H1 (cell line): ENCODE measurements at regions not wholly inside any gene's neighbourhood (a gene's known extent, or its start where the extent isn't known, plus 50 kb on each side); places are given as distances from the start of the nearest gene placed in this dataset.

Source experiments
- CTCF ChIA-PET: fragments of 300-600 bp; sonication (Branson Sonifier 250); formaldehyde crosslinking; loops from one replicate; lab custom pipeline; 2021; ENCODE audit not compliant: partially characterized antibody; lab: Charles Lee
- POLR2A ChIA-PET: fragments of 300-600 bp; sonication (Branson Sonifier 250); formaldehyde crosslinking; loops from one replicate; lab custom pipeline; 2021; ENCODE audit warnings: inconsistent platforms; ENCODE audit not compliant: partially characterized antibody; lab: Charles Lee
- DNase-seq, 2 experiments: peaks; one replicate each; pipeline versions ENCODE4 v3.0.0 to v3.0.0-alpha.2; 2010 to 2022; ENCODE audit warnings: low spot score in 2 of 2, low read depth in 1 of 2, mixed read lengths in 1 of 2
- FAIRE-seq: peaks from 2 replicates; lab custom pipeline; 2011; peaks lifted over from hg19 to GRCh38; lab: Jason Lieb, UNC
- H2AFZ ChIP-seq: 2 replicates; pipeline ENCODE4 v1.8.1; 2012; ENCODE audit warnings: low read length, inconsistent platforms
- H2AK5ac ChIP-seq: 2 replicates; pipeline ENCODE4 v1.6.1; 2013; ENCODE audit warnings: low read depth, low read length
- H2BK120ac ChIP-seq: replicated peaks from 2 replicates; pipeline ENCODE3; 2013; ENCODE audit warnings: low read depth, low read length, inconsistent platforms
- H2BK12ac ChIP-seq: 2 replicates; pipeline ENCODE4 v1.6.1; 2013; ENCODE audit warnings: low read depth, low read length
- H2BK15ac ChIP-seq: 2 replicates; pipeline ENCODE4 v1.6.1; 2013; ENCODE audit warnings: low read length
- H2BK20ac ChIP-seq: 2 replicates; pipeline ENCODE4 v1.6.1; 2013; ENCODE audit warnings: low read length
- H2BK5ac ChIP-seq: 2 replicates; pipeline ENCODE4 v1.6.1; 2013; ENCODE audit warnings: low read depth, low read length
- H3K14ac ChIP-seq: 2 replicates; pipeline ENCODE4 v1.6.1; 2013; ENCODE audit warnings: inconsistent platforms; ENCODE audit not compliant: insufficient read length
- H3K18ac ChIP-seq: 2 replicates; pipeline ENCODE4 v1.6.1; 2013; ENCODE audit warnings: low read length; ENCODE audit errors: extremely low read depth
- H3K23ac ChIP-seq: 2 replicates; pipeline ENCODE4 v1.6.1; 2013; ENCODE audit warnings: inconsistent platforms; ENCODE audit not compliant: insufficient read length
- H3K23me2 ChIP-seq: 2 replicates; pipeline ENCODE4 v1.6.1; 2013; ENCODE audit warnings: low read depth, low read length
- H3K27ac ChIP-seq: 2 replicates; pipeline ENCODE4 v1.6.1; 2011; ENCODE audit warnings: low read depth, low read length, inconsistent platforms
- H3K27me3 ChIP-seq, 4 experiments: replicated peaks in 1 of 4; 1 replicate in 1 of 4; 2 replicates in 3 of 4; pipeline versions ENCODE4 v1.6.1 to v1.8.1; 2011 to 2013; ENCODE audit warnings: low read length in 3 of 4, mild to moderate bottlenecking in 3 of 4, inconsistent platforms in 2 of 4, mixed read lengths in 2 of 4, moderate library complexity in 1 of 4; ENCODE audit not compliant: control insufficient read depth in 3 of 4, insufficient read depth in 3 of 4; ENCODE audit errors: extremely low read depth in 1 of 4
- H3K36me3 ChIP-seq, 4 experiments: 2 replicates each; pipeline versions ENCODE4 v1.6.1 to v1.8.1; 2011 to 2013; ENCODE audit warnings: mild to moderate bottlenecking in 4 of 4, low read length in 3 of 4, moderate library complexity in 2 of 4, control low read depth in 1 of 4, inconsistent platforms in 1 of 4; ENCODE audit not compliant: insufficient read depth in 4 of 4, control insufficient read depth in 2 of 4
- H3K4ac ChIP-seq: replicated peaks from 2 replicates; pipeline ENCODE3; 2013; ENCODE audit warnings: low read length, low read depth, mixed read lengths, inconsistent platforms; ENCODE audit not compliant: insufficient read length
- H3K4me1 ChIP-seq, 4 experiments: replicated peaks in 1 of 4; 1 replicate in 1 of 4; 2 replicates in 3 of 4; pipeline versions ENCODE4 v1.6.1 to v1.8.1; 2011 to 2013; ENCODE audit warnings: low read length in 3 of 4, inconsistent platforms in 2 of 4, mixed read lengths in 1 of 4; ENCODE audit not compliant: insufficient read depth in 4 of 4, control insufficient read depth in 3 of 4
- H3K4me2 ChIP-seq, 2 experiments: 2 replicates each; pipeline versions ENCODE4 v1.6.1 to v1.8.1; 2011 to 2013; ENCODE audit warnings: low read depth in 2 of 2, low read length in 2 of 2, control low read depth in 1 of 2, inconsistent platforms in 1 of 2, mild to moderate bottlenecking in 1 of 2; ENCODE audit not compliant: insufficient read depth in 1 of 2
- H3K4me3 ChIP-seq, 4 experiments: fragments of 200-600, 300-600 bp in 1 of 4; sonication (generic), shearing (Covaris generic), sonication (Bioruptor Twin) in 1 of 4; 2 replicates each; pipeline versions ENCODE4 v1.5.1 to v1.8.1; 2011 to 2016; ENCODE audit warnings: low read length in 4 of 4, low read depth in 3 of 4, control low read depth in 2 of 4, inconsistent platforms in 2 of 4, mild to moderate bottlenecking in 2 of 4, mixed read lengths in 1 of 4, moderate library complexity in 1 of 4; ENCODE audit not compliant: insufficient read depth in 2 of 4; ENCODE audit errors: extremely low read depth in 1 of 4
- H3K56ac ChIP-seq: replicated peaks from 2 replicates; pipeline ENCODE3; 2013; ENCODE audit warnings: low read depth, mild to moderate bottlenecking, mixed read lengths, low read length, inconsistent platforms; ENCODE audit not compliant: insufficient read length
- H3K79me1 ChIP-seq: 2 replicates; pipeline ENCODE4 v1.6.1; 2013; ENCODE audit warnings: low read depth, low read length, control low read depth
- H3K79me2 ChIP-seq, 2 experiments: 2 replicates each; pipeline versions ENCODE4 v1.6.1 to v1.8.1; 2012 to 2013; ENCODE audit warnings: low read length in 2 of 2, mild to moderate bottlenecking in 2 of 2, inconsistent platforms in 1 of 2; ENCODE audit not compliant: insufficient read depth in 2 of 2, control insufficient read depth in 1 of 2
- H3K9ac ChIP-seq, 4 experiments: replicated peaks in 1 of 4; 1 replicate in 1 of 4; 2 replicates in 3 of 4; pipeline versions ENCODE4 v1.6.1 to v1.8.1; 2011 to 2013; ENCODE audit warnings: low read depth in 3 of 4, low read length in 3 of 4, control low read depth in 2 of 4, mild to moderate bottlenecking in 2 of 4, moderate library complexity in 2 of 4, inconsistent platforms in 1 of 4; ENCODE audit errors: extremely low read depth in 1 of 4
- H3K9me3 ChIP-seq, 2 experiments: 2 replicates each; pipeline versions ENCODE4 v1.6.1 to v1.8.1; 2012 to 2013; ENCODE audit warnings: mild to moderate bottlenecking in 2 of 2, moderate library complexity in 2 of 2, control low read depth in 1 of 2, inconsistent platforms in 1 of 2, low read depth in 1 of 2, low read length in 1 of 2, mixed read lengths in 1 of 2; ENCODE audit not compliant: insufficient read depth in 2 of 2
- H4K20me1 ChIP-seq, 2 experiments: replicated peaks in 1 of 2; 2 replicates each; pipeline versions ENCODE3 to v1.8.1; 2011 to 2013; ENCODE audit warnings: inconsistent platforms in 2 of 2, low read length in 2 of 2, mild to moderate bottlenecking in 1 of 2; ENCODE audit not compliant: insufficient read depth in 2 of 2, control insufficient read depth in 1 of 2
- H4K5ac ChIP-seq: 2 replicates; pipeline ENCODE4 v1.6.1; 2013; ENCODE audit warnings: low read length, low read depth, mixed read lengths, inconsistent platforms; ENCODE audit not compliant: insufficient read length
- H4K8ac ChIP-seq: 2 replicates; pipeline ENCODE4 v1.8.0; 2013; ENCODE audit warnings: mild to moderate bottlenecking, moderate library complexity, low read length, inconsistent platforms; ENCODE audit not compliant: insufficient read depth; ENCODE audit errors: extremely low read depth
- H4K91ac ChIP-seq: replicated peaks from 2 replicates; pipeline ENCODE3; 2013; ENCODE audit warnings: low read length, mixed read lengths, inconsistent platforms; ENCODE audit not compliant: insufficient read length
- KDM5A ChIP-seq: fragments of 200-600 bp; IDR thresholded peaks from 2 replicates; pipeline ENCODE4 v1.7.1; 2012; ENCODE audit warnings: mild to moderate bottlenecking, low read length, inconsistent platforms, mixed read lengths
- TBP ChIP-seq: IDR thresholded peaks from 2 replicates; pipeline ENCODE4 v1.6.1; 2011; ENCODE audit warnings: low read depth, low read length, improper control_type of control experiment
- WGBS, 2 experiments: shearing (Covaris generic) in 1 of 2; methylation state at CpG; one replicate each; pipeline versions ENCODE4 v1.1.6 to v1.1.7; 2013 to 2015; ENCODE audit warnings: low lambda C conversion rate in 2 of 2, mixed read lengths in 2 of 2, inconsistent platforms in 1 of 2, low coverage in 1 of 2, missing lambda C conversion rate in 1 of 2; ENCODE audit not compliant: insufficient replicate concordance in 2 of 2, insufficient coverage in 1 of 2, insufficient read length in 1 of 2; ENCODE audit errors: extremely low coverage in 1 of 2, missing lambda C conversion rate in 1 of 2; 5-methylcytosine and 5-hydroxymethylcytosine counted together

- H2AFZ ChIP-seq: peak overlapping the region; percentile 75
- H3K4me2 ChIP-seq: no peak overlapping the region
- no peak overlapping the region for H2BK15ac ChIP-seq
- no peak overlapping the region for H3K23ac ChIP-seq
- H3K4me1 ChIP-seq: peaks cover 0 to 3% (median 0%) of the 10 kb centered on the region in 4 experiments; a peak in 1 of 7 replicates
- TF ChIP-seq TBP (no peak), KDM5A (no peak)
- TF ChIP-seq, all 59 proteins: peak for 0
- Histone ChIP-seq H4K91ac (no peak overlapping the region), H3K9me3 (no peaks in the 10 kb centered on the region), H3K23me2 (no peaks in the 10 kb centered on the region), H2BK20ac (no peak overlapping the region), H3K18ac (no peak overlapping the region), H4K20me1 (no peaks in the 10 kb centered on the region), H3K9ac (no peak overlapping the region), H2BK12ac (no peak overlapping the region; the same call in 1 of the 2 replicates), H3K14ac (no peak overlapping the region), H2BK5ac (no peak overlapping the region; the same call in 1 of the 2 replicates), H3K79me1 (no peaks in the 10 kb centered on the region), H4K8ac (no peak overlapping the region; the same call in 1 of the 2 replicates), H2AK5ac (no peak overlapping the region), H3K27me3 (no peaks in the 10 kb centered on the region), H3K4ac (no peak overlapping the region), H3K56ac (no peak overlapping the region), H3K36me3 (no peaks in the 10 kb centered on the region), H4K5ac (no peak overlapping the region), H3K79me2 (no peaks in the 10 kb centered on the region), H3K27ac (no peak overlapping the region), H2BK120ac (no peak overlapping the region), H3K4me3 (no peak overlapping the region)
- WGBS, 2 experiments: 96% methylated on average over 6 of the region's 6 CpGs; no CpG with 5 or more reads in 1 of the 2 experiments
- DNase-seq (no peak), FAIRE-seq (no peak)
- CTCF ChIA-PET: interaction anchor here (0.6 to 2.1 kb wide), 11 partner anchors 10 to 592 kb away, joined by 3 to 7 read pairs (median 3); no protein-coding TSS in a partner anchor
- POLR2A ChIA-PET: no interaction called here
Observed at GRCh38 chr1:198830412-198830811, 191.6 kb downstream of the PTPRC start.
